ENCODE measurements at regions not wholly inside any gene's neighbourhood (a gene's known extent, or its start where the extent isn't known, plus 50 kb on each side); places are given as distances from the start of the nearest gene placed in this dataset.
A peak's percentile ranks its signal among the peaks of the same experiment; 100 is the strongest.
"Not testable (repeated sequence)": the region's sequence is repeated elsewhere in the genome, so short reads cannot be mapped to it uniquely, and the experiment has no call there.

DNA sequence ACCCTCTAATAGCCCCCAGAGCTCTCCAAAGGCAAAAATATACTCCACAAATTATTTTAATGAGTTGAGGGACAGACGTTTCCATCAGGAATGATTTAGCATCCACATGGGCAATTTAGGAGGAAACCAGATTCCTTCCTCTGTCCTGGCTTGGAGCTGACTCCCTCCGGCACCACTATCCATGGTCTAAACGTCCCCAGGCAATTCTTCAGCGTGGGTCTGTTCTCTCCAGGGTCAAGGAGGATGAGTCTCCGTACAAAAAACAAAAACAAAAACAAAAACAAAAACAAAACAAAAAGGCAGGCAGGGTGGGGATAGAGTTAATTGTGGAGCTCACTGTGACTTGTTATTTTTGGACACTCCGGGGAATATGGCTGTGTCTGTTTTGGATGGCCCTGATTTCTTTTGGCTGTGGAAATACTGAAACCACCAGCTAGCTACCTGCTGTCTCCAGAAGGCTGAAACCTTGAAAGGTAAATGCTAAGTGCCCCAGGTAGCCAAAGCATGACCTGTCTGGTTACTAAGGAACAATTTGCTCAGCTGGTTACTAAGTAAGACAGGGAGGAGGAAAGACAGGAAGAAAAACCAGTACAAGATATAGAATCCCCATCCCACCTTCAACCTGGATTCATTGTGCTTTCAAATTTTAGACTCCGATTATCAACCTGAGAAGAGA is 419.1 kb upstream of the LCORL start:
- DNase-seq (ENCODE audit: low spot score) = no peak

DNA sequence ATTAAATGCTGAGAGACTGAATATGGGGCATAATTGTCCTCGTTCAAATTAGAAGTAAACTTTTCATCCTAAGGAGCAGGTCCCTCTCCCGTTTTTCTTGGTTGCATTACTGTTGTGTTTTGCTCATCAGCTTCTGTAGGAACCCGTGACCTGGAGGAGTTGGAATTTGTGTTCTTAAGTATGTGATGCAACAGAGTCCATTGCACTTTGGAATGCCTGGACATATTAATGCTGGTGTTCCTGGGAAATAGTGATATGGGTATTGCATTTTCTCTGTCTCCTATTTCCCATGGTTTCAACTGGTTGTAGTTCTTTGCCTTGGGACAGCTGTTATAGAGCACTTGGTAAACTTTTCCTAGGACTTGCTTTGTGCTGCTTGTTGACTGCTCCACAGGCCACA is 417.8 kb upstream of the LCORL start:
- no peak for DNase-seq (ENCODE audit: low spot score)

DNA sequence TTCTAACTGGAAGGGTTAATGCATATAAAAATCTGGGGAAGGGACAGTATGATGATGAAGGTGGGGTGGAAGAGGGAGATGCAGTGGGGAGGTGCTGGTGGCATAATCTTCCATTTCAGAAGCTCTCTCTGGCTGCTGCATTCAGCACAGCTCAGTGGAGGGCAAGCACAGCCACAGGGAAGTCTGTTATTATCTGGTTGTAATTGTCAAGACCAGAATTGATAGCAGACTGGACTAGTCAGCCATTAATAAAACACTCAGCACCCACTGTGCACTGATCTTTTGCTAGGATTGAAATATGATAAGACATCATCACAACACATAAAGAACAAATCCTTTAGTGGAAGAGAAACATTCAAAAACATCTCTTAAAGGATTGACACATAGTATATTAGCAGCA is 414.2 kb upstream of the LCORL start:
- no peak for DNase-seq (ENCODE audit: low spot score)

DNA sequence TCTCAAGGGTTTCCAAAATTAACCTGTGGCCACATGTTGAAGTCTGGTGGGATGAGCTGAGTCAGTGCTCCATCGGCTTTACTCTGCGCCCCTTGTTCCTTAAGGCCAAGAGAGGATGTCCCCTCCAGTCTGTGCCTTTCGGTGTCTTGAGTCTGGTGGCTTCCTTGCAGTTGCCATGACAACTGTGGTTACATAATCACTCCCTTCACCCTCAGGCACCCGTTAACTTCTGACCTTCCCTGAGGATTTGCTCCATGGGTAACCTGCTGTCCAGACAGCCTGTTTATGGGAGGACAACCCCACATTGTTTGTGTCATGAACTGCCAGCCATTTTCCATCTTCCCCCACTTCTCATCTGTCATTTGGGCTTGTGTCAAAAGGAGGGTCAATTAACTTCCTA is 401.1 kb upstream of the LCORL start:
- DNase-seq (ENCODE audit: low spot score) = no peak

DNA sequence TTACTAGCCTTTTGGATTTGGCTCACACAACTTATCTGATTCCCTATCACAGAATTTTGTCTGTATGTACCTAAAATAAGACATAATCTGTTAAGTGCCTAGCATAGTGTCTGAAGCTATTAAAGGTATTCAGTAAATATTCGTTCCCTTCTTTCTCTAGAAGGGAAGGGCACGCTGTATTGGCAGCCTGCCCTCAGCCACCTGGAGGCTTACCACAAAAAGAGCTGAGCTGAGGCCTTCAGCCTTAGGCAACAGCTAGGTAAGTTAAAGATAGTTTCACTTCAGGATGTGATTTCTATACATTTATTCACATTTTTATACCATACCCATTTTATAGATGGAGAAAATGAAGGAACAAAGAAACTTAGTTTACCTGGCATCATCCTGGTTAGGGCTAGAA is 400.0 kb upstream of the LCORL start:
- no peak for DNase-seq (ENCODE audit: low spot score)

DNA sequence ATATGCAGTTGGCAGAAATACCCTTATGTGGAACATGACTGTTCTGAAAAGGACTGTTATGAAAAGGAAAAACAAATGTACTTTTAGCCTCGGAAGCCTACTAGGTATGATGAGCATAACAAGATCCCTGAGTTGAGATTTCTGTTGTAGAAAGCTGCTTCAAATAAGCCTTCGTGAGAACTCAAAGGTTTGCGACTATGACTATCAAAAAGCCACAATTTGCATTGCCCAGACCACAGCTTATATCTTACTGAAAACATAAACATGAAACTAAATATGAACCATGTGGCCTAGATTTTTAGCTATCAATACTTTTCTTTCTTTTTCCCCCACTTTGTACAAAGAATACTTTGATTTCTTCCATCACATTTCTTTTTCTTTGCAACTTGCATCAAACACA is 398.2 kb upstream of the LCORL start:
- DNase-seq (ENCODE audit: low spot score) = no peak

DNA sequence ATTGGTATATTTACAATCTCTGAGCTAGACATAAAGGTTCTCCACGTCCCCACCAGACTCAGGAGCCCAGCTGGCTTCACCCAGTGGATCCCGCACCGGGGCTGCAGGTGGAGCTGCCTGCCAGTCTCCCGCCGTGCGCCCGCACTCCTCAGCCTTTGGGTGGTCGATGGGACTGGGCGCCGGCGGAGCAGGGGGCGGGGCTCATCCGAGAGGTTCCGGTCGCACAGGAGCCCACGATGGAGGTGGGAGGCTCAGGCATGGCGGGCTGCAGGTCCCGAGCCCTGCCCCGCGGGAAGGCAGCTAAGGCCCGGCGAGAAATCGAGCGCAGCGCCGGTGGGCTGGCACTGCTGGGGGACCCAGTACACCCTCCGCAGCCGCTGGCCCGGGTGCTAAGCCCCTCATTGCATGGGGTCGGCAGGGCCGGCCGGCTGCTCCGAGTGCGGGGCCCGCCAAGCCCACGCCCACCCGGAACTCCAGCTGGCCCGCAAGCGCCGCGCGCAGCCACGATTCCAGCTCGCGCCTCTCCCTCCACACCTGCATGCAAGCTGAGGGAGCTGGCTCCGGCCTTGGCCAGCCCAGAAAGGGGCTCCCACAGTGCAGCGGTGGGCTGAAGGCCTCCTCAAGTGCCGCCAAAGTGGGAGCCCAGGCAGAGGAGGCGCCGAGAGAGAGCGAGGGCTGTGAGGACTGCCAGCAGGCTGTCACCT is 396.8 kb upstream of the LCORL start:
- not testable (repeated sequence) for DNase-seq (ENCODE audit: low spot score)

DNA sequence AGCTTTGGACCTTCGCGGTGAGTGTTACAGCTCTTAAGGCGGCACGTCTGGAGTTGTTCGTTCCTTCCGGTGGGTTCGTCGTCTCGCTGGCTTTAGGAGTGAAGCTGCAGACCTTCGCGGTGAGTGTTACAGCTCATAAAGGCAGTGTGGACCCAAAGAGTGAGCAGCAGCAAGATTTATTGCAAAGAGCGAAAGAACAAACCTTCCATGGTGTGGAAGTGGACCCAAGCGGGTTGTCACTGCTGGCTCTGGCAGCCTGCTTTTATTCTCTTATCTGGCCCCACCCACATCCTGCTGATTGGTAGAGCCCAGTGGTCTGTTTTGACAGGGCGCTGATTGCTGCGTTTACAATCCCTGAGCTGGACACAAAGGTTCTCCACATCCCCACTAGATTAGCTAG is 396.1 kb upstream of the LCORL start:
- DNase-seq (ENCODE audit: low spot score) = not testable (repeated sequence)

DNA sequence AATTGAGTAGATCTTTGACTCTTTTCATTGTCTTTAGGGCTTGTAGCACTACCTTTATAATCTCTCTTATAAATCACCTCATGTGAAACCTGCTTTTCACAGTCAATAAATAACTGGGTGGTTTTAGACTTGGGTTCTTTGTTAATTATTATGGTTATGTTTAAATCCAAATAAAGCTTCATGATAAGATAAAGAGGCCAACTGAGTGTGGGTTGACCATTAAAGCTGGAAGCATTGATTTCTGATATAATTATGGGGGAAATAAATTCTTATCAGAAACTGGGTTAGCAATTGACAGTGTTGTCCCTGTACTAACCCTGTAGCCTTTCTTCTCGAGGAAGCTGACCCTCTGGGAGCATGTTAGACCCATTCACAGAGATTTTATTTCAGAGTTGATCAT is 384.7 kb upstream of the LCORL start:
- DNase-seq (ENCODE audit: low spot score) = no peak

DNA sequence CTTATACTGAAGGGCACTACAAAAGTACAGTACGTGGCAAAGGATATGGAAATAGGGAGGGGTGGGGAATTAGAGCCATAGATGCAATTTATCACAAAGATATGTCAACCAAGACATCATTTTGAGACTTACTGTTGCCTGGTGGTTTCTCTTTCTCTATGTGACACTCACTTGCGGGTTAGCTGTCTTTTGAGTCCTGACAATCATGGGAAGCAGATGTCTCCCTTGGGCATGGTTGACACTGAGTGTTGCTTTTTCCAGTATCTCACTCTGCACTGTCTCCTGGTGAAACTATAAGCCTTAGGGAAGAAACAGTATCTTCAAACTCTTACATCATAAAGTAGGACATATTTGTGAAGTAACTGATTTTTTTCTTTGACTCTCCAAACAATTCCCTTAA is 383.5 kb upstream of the LCORL start:
- no peak for DNase-seq (ENCODE audit: low spot score)

DNA sequence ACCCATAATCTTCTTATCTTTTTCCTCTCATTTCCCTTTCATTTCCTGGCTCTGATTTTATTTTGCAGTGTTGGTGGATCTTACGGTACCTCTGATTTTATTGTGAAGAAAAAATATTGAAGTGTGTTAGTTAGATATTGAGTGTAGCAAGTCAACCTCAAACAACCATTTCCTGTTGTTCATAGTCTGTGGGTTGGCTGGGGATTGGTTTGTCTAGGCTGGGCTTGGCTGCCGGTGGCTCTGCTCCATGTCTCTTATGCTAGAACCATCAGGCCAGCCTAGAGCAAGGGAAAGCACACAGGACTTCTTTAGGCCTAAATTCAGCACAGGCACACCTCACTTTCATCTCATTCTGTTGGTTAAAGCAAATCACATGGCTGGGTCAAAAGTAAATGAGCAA is 383.1 kb upstream of the LCORL start:
- DNase-seq (ENCODE audit: low spot score) = no peak

DNA sequence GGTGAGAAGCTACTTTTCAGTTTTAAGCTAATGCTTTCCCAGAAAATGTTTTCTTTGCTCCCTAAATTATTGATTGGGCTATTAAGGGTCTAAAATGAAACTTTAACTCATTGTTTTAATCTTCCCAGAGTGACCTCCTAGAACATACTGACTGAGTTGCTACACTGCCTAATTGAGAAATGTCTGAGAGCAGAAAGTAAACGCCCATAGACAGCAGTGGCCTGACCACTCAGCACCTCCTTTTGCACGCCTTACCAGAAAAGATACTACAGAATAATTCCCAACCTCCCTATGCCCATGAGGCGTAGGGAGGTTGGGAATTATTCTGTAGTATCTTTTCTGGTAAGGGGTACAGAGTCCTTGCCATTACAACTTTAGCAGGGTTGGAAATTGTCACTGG is 381.8 kb upstream of the LCORL start:
- DNase-seq (ENCODE audit: low spot score) = no peak

DNA sequence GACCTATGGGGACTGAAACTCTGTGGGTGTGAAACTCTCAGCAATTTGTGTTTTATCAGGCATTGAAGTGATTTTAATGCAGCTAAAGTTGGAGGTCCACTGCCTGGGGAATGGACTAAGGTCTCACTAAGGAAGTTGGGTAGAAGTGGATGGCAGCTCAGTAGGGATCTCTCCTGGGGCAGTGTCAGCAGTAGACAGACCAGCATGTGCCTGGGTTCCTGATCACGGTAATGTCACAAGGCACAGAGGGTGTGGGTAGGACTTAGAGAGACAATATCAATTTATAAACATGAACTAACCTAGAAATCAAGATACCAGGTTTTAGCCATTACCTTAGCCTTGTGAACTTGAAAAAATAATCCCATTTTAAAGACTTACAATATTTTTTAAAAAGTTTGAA is 380.3 kb upstream of the LCORL start:
- DNase-seq (ENCODE audit: low spot score) = no peak

DNA sequence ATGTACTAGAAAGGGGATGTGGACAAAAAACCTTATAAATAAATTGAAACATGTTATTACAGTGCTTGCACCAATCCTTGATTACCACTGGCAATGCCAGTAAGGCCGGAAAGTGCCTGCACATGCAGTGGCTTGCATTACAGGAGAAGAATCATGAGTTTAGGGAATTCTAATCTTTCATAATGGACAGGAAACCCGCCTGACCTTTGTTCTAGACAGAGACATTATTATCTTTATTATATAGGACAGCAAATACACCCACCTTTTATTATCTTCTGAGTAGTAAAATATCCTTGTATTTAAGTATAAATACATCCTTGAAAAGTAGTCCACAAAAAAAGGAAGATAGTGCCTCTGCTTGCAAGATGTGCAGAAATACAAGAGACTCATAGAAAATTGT is 379.9 kb upstream of the LCORL start:
- no peak for DNase-seq (ENCODE audit: low spot score)

DNA sequence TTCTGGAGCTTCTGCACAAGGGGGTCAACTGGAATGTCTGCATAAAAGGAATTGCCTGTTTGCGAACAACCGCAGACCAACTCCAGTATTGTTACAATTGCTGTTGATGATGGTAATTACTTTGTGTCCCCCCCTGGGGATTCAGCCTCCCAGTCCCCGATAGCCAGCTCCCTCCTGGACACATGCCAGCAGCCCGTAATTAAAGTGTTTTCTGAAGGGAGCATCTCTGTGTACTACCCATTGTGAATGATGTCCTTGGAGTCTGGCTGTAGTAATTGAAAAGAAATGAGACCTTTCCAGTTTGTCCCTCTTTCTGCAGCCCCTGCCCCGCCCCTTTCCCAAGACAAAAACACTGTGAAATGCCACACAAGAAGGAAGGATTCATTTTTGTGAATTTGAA is 377.1 kb upstream of the LCORL start:
- DNase-seq (ENCODE audit: low spot score) = no peak

DNA sequence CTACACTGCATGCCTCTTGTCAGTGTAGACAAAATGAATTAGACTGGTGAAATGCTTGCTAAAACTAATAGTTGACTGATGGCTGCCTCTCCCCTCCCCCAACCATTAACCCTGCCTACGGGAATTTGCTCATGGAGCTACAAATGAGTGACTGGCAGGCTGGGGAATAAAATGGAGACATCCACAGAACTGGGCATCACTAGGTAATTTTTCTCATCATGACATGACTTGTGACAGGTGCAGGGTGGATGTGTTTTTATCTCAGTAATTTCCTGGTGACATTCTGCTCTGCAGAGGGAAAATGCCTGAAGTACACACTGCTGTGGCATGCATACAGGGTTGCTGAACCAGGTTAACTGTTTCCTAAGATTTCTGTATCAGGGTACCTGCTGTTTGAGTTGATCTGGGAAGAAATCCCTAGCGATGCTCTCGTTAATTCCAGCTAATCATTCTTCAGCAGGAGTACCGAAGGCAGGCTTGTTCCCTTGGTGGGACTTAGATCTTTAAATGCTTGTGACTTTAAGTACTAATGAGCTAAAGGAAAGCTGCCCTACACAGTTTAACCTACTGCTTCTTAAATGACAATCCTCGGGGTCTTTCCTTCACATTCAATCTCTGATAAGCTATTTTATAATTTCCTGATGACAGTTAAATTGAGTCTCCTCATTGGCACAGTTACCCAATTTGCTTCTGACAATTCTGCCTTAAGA is 376.3 kb upstream of the LCORL start:
- no peak for DNase-seq (ENCODE audit: low spot score)

DNA sequence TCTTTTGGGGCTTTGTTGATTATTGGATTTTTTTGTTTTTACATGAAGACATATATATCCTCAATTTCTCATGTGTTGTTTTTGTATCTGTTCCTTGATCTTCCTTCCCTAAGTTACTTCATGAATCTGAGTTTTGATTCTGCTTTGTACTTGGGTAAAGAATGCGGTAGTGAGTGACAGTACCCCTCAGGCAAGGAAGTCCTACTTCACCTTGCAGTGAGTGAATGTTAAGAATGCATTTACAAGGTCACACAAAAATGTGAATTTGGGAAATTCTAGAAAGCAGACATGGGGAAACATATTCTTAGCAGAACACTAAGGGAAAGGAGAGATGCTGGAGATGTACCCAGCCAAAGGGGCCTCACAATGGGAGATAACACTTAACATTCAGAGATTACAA is 373.1 kb upstream of the LCORL start:
- DNase-seq (ENCODE audit: low spot score) = no peak

DNA sequence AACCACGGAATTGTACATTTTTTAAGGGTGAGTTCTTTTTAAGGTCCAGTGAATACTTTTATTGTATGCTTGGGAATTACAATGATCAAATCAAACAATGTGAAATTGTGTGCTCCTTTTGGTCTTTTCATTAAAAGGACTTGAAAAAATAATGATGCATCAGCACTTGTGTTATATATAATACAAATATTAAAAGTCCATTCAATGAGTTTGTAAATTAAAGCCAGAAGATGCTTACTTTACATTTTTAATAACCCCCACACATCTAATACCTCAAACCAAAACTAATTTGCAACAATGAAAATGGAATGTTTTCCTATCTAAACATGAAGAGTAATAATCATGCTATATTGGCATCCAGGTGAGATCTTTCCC is 369.8 kb upstream of the LCORL start:
- no peak for DNase-seq (ENCODE audit: low spot score)

DNA sequence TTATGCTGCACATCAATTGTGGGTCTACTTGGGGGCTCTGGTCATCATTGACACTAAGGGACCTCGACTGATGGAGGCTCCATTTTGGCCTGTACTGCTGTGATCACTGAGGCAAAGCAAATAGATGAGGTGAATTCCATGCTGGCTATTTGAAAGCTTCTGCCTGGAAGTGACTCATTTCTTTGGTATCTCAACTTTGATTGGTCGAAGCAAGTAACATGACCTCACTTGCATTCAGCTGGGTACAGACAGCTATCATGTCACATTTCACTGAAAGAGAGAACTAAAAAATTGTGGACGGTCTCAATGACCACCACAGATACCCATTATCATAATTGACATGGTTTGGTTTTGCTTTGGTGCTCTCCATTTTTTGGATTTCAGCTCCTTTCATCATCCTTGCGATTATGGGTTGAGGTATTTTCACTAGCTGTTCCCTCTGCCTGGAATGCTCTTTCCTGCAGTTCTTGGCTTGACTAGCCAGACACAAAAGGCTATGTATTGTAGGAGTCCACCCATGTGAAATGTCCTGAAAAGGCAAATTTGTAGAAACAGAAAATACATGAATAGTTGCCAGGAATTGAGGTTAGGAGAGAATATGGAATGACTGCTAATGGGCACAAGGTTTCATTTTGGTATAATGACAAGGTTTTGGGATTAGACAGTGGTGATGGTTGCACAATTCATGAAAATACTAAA is 369.2 kb upstream of the LCORL start:
- DNase-seq (ENCODE audit: low spot score) = peak; percentile 8

DNA sequence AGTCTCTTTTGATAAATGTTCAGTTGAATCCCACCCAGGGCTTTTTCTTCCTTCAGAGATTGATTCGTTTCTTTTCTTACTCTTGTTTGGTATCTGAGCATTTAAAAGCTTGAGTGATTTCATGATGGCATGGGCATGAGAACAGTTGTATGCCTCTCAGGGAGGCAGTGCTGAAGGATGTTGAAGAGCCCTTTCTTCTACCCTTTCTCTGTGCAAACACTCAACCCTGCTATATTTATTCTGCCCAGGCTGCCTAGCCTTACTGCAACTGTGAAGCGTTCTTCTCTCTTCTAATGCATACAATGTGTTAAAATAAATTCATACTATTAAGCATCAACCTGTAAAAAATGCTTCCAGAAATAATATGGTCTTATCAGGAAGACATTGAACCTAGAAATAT is 367.6 kb upstream of the LCORL start:
- no peak for DNase-seq (ENCODE audit: low spot score)

DNA sequence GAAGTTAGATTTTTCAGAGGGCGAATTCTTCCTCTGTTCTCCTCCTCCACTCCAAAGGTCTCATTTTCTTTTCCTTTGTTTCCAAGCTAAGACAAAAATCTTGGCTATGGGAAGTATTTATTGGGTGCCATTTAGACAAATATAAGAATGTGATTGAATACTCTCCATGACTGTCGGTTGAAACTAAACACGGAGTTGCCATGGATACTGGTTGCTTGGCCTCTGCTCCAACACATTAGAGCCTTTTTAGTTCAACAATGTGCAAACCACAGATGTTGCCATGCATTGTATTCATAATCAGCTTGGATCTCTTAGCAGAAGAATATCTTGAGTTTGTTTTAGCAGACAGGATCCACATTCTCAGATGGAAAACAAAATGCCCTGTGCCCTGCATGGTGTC is 366.5 kb upstream of the LCORL start:
- no peak for DNase-seq (ENCODE audit: low spot score)

DNA sequence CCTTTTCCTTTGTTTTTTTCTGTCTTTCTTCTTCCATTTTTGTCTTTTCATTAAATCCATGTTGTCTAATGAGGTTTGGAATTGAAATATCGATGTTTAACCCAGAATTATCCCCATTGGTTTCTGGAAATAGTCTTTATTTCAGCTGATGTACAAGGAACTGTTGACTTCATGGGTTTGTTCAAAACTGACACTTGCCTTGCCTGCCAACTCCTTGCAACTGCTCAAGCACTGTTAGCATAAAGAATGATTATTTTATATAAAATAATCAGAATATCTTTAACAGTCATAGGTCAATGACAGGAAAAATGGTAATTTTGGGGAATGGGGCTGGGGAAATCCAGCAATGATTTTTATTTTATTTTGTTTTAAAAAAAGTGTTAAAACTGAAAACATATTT is 359.6 kb upstream of the LCORL start:
- DNase-seq (ENCODE audit: low spot score) = no peak

DNA sequence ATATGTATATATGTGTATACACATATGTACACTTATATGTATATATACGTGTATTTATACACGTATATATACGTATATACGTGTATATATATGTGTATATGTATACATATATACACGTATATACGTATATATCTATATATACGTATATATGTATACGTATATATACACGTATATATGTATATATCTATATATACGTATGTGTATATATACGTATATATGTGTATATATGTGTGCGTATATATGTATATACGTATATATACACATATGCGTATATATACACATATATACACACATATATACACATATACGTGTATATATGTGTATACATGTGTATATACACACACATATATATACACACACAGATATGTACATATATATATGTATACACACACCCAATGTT is 348.0 kb upstream of the LCORL start:
- no peak for DNase-seq (ENCODE audit: low spot score)

All from COLO829 (cell line).